Neural cell (in vitro differentiated cells): ENCODE measurements at regions not wholly inside any gene's neighbourhood (a gene's known extent, or its start where the extent isn't known, plus 50 kb on each side); places are given as distances from the start of the nearest gene placed in this dataset.
A peak's percentile ranks its signal among the peaks of the same experiment; 100 is the strongest.

Experiments
- EZH2 ChIP-seq: fragments of 200-600, 300-800 bp; shearing (Covaris generic), sonication (generic); IDR thresholded peaks from 2 replicates; pipeline ENCODE4 v1.6.1; 2014; ENCODE audit warnings: antibody characterized with exemption, low read length, borderline replicate concordance, mild to moderate bottlenecking; ENCODE audit not compliant: insufficient read depth, poor library complexity, severe bottlenecking
- POLR2AphosphoS5 ChIP-seq: IDR thresholded peaks from 2 replicates; pipeline ENCODE4 v1.6.1; 2012
- RAD21 ChIP-seq: fragments of 450-650 bp; conservative IDR thresholded peaks from 2 replicates; pipeline ENCODE4 v1.6.1; 2014; ENCODE audit warnings: antibody characterized with exemption, mild to moderate bottlenecking, moderate library complexity
- SMC3 ChIP-seq: fragments of 450-650 bp; conservative IDR thresholded peaks from 2 replicates; pipeline ENCODE4 v1.6.1; 2014; ENCODE audit warnings: antibody characterized with exemption, mild to moderate bottlenecking, moderate library complexity; ENCODE audit not compliant: poor library complexity
- TAF1 ChIP-seq: IDR thresholded peaks from 2 replicates; pipeline ENCODE4 v1.6.1; 2012; ENCODE audit warnings: low read depth
- TF ChIP-seq, protein P1 (sequence below): fragments of 450-650 bp; IDR thresholded peaks from 2 replicates; pipeline ENCODE4 v1.5.1; 2014; ENCODE audit warnings: antibody characterized with exemption, mild to moderate bottlenecking, moderate library complexity; ENCODE audit not compliant: poor library complexity, severe bottlenecking

DNA sequence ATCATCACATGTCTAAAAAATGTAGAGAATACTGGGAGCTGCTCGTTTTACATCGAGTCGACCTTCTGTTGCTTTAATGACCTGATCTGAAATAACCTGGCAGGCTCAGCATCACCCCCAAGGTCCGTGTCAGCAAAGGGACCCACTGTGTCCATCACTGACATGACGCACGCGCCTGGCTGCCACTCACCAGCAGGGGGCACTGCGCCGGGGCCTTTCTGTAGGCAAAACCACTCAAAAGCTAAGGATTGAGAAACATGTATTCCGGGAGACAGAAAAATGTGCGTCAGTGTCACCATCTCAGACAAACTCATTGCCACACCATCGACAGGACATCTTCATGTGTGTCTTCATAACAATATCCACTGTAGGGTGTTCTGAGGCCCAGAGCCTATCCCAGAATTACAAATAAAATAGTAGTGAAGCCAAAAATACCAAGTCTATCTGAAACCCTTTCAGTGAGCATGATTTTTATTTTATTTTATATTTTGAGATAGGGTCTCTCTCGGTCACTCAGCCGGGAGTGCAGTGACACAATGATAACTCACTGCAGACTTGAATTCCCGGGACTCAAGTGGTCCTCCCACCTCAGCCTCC, 130.3 kb upstream of the LSM14A start:
- TF ChIP-seq, protein P1, sequence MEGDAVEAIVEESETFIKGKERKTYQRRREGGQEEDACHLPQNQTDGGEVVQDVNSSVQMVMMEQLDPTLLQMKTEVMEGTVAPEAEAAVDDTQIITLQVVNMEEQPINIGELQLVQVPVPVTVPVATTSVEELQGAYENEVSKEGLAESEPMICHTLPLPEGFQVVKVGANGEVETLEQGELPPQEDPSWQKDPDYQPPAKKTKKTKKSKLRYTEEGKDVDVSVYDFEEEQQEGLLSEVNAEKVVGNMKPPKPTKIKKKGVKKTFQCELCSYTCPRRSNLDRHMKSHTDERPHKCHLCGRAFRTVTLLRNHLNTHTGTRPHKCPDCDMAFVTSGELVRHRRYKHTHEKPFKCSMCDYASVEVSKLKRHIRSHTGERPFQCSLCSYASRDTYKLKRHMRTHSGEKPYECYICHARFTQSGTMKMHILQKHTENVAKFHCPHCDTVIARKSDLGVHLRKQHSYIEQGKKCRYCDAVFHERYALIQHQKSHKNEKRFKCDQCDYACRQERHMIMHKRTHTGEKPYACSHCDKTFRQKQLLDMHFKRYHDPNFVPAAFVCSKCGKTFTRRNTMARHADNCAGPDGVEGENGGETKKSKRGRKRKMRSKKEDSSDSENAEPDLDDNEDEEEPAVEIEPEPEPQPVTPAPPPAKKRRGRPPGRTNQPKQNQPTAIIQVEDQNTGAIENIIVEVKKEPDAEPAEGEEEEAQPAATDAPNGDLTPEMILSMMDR: peak; percentile 41
- TF ChIP-seq TAF1 (no peak), RAD21 (no peak), POLR2AphosphoS5 (no peak), SMC3 (no peak), EZH2 (no peak)
